GF-D8 (cell line): ENCODE measurements at regions not wholly inside any gene's neighbourhood (a gene's known extent, or its start where the extent isn't known, plus 50 kb on each side); places are given as distances from the start of the nearest gene placed in this dataset.

Experiments used
- DNase-seq: peaks from one replicate; lab custom pipeline; 2025; lab: John Stamatoyannopoulos, UW

- DNase-seq = no peak
Observed at GRCh38 chr14:54090274-54090673, 133.6 kb upstream of the BMP4 start.

- no peak for DNase-seq
Observed at GRCh38 chr14:54094765-54095164, 138.1 kb upstream of the BMP4 start.

- DNase-seq = no peak
Observed at GRCh38 chr14:54098536-54098935, 141.9 kb upstream of the BMP4 start.

DNA sequence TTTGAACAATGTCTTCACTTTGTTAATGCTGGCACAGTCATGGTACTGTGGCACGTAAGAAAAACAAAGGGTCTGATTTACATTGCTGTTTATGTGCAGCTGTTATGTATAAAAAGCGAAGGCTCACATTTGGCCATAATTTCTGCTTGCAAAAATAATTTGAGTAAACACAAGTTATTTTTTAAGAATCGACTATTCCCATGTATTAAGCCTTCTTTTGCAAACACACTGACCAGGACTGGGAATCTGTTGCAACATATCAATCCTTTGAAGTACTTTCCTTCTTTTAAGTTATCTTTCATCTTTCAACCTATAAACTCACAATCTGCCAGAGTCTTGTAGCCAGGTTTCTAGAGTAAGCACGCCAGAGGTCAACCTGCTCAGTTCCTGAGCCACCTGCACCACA lies 145.4 kb upstream of the BMP4 start:
- no peak for DNase-seq

GRCh38 chr14:54102530-54102929 lies 145.9 kb upstream of the BMP4 start:
- DNase-seq = no peak

DNA sequence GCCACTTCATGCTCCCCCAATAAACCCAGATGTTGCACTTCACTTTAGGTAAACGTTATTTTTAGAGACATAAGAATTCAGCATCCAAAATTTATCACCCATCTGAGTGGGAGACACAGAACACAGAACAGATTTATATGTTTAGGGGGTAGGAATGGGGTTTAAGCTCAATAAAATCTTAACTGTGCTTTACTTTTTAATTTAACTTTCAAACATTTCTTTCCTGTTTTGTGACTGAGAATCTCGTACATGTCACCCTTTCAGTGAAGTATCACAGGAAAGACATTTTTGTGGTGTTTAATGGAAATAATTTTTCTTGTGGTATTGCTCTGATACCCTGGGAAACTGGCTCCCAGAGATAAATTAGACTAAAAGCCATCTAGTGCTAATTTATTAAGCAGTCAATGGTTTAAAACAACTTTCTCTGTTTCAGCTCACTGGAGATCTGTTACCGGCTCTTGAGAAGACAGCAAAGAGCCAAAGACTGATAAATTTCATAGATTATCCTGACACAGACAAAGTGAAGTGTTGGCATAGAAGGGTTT lies 148.0 kb upstream of the BMP4 start:
- DNase-seq = no peak

GRCh38 chr14:54105406-54105805 lies 148.8 kb upstream of the BMP4 start:
- DNase-seq = no peak

DNA sequence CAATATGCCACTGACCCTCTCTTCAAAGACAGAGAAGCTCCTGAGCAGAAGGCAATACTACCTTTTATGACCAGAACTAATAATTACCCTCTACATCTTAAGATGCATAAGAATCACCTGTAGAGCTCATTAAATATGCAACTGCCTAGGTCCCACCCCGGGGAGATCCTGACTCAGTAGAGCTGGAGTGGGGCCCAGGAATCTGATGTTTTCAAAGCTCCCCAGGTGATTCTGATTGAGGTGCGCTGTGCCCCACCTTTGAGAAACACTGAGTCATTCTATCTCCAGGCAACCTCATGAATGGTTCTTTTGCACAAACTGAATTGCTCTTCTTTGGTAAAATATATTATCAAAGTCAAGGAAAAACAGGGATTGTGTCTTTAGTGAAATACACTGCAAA lies 149.3 kb upstream of the BMP4 start:
- no peak for DNase-seq

GRCh38 chr14:54106661-54107377 lies 150.2 kb upstream of the BMP4 start:
- DNase-seq = no peak

GRCh38 chr14:54108481-54109471 lies 152.2 kb upstream of the BMP4 start:
- no peak for DNase-seq

DNA sequence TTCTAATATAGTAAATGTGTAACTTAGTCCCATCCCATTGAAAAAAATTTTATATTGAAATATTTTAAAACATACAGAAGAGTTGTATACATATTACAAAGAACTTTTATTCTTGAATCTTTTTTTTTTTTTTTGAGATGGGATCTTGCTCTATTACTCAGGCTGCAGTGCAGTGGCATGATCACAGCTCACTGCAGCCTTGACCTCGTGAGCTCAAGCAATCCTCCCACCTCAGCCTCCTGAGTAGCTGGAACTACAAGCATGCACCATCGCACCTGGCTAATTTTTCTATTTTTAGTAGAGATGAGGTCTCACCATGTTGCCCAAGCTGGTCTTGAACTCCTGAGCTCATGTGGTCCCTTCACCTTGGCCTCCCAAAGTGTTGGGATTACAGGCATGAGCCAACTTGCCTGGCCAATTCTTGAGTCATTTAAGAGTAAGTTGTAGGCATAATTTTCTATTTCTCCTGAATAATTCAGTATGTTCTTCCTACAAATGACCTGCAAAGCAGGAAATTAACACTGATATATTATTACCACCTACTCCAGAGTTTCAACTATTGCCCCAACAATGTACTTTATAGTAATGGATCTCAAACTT lies 153.0 kb upstream of the BMP4 start:
- DNase-seq = no peak

DNA sequence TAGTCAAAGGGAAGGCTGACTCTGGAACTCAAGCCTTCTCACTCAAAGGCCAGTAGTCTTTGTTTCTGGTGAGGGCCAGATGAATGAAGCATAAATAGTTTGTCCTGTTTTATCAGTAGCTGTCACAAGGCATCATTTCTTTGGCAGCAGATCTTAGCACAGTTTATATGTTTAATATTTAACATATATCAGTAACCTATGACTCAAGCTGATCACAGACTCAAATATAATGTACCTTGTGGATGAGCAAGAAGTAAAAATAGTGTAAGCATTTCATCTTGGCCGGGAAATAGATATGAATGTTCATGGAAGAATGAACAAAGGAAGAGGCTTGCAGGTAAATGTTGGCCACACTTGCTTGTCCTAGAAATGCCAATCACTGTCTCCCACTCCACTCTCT lies 158.3 kb upstream of the BMP4 start:
- DNase-seq = no peak

DNA sequence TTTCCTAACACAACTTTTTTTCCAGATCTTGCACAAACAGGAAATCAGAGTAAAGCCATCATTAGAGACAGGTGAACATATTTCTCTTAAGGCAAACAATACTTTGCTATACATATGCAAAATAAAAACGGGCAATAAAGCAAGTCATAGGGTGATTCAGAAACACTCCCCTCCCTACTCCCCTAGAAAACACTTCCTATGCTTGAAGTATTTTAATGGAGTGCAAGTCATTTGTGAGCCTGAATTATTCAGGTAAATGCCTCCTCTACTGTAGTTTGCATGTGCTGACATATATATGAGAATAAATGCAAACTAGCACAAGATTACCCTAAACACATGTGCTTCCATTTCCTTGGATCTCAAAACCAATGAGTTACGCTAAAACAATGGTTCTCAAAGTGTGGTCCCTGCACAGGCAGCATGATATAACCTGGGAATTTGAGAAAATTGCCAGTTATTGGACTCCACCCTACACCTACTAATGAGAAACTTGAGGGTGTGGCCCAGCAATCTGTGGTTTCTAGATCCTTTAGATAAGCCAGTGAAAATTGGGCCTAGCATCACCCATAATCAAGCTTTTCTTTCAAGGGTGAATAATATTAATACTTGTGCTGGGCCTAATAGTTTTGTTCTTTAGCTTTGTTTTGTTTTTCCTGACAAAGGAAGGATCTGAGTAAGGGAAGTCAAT lies 159.7 kb upstream of the BMP4 start:
- DNase-seq = no peak

DNA sequence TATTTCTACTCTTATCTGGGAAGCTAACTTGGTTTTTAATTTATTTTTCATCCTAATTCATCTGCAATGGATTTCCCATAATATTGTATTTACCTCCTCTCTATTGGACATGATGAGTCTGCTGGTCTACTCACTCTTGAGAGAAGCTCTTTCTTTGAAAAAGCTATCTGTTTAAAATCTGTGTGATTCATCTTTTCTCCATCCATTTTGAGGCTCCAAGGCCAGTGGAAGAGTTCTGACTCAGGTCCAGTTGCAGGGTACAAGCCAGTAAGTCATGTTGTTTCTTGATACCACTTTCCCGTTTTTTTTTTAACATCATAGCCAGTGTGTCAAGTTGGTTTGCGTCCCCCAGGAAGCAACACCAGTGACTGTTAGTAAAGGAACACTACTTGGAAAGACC lies 160.3 kb upstream of the BMP4 start:
- DNase-seq = no peak

- DNase-seq = no peak
Observed at GRCh38 chr14:54117396-54117795, 160.8 kb upstream of the BMP4 start.

- no peak for DNase-seq
Observed at GRCh38 chr14:54117924-54118323, 161.3 kb upstream of the BMP4 start.

GRCh38 chr14:54120260-54120659 lies 163.6 kb upstream of the BMP4 start:
- no peak for DNase-seq

DNA sequence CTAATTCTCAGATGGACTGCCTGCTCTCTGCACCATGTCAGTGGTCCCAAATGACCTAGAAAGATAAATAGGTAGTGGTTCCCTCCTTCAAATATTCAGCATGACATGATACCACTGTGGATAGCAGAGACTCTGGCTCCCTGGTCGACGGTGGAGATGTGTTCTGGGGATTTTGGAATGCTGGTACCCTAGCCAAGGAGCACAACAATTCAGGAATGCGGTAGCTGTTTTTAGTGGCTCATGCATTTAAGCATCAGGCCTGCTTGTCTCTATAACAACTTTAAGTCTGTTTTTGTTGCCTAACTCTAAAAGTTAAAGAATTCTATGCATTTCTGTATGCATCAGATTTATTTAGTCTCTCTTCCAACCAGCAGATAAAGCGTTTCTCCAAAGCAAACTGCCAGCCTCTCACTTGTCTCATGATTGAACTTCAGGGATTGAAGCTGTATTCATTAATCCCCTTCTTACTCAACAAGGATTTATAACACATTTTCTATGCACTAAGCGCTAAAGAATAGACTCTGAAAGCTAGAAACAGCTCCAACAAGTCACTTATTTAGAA lies 164.9 kb upstream of the BMP4 start:
- no peak for DNase-seq

DNA sequence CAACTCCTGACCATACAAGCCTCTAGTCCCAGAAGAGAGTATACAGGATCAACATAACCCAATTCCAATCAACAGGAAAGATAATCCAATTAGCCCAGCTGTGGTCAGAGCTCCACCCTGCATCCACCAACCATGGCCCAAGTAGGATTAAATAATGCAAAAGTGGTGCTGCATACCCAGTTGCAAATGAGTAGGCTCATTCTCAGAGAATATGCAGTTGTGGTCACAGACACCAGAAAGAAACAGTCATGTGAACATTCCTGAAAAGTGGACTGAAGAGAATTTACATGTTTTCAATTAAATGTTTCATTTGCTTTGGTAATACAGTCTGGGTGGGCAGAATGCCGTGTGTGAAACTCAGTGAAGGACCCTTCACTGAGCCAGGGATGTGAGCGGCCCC lies 167.2 kb upstream of the BMP4 start:
- DNase-seq = no peak

- no peak for DNase-seq
Observed at GRCh38 chr14:54125109-54125508, 168.5 kb upstream of the BMP4 start.

GRCh38 chr14:54126947-54127346 lies 170.3 kb upstream of the BMP4 start:
- no peak for DNase-seq

DNA sequence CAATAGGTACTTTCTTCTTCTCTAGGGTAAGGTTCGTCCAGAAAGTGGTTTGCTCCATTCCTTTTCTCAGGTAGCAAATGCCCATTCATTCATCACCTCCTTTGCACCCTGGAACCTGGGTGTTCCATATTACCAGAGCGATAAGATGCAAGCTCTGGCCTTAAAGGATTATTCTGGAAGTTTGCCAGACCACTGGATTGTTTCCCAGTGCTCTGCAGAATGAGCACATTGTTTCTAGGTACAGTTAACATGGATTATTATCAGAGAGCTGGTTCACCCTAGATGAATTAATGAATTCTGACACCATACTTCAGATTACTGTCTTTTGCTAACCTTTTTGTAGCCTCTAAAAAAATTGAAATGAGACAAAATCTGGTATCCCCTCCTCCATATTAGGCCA lies 170.9 kb upstream of the BMP4 start:
- no peak for DNase-seq
